SU-DHL-6 (cell line): ENCODE measurements at regions not wholly inside any gene's neighbourhood (a gene's known extent, or its start where the extent isn't known, plus 50 kb on each side); places are given as distances from the start of the nearest gene placed in this dataset.

ENCODE experiments used
- H2AFZ ChIP-seq: fragments of 200-600 bp; sonication (generic); 2 replicates; pipeline ENCODE4 v1.6.1; 2014; ENCODE audit warnings: low read depth, mild to moderate bottlenecking, moderate library complexity, mixed read lengths, antibody characterized with exemption, low read length; ENCODE audit not compliant: severe bottlenecking
- H3F3A ChIP-seq: fragments of 200-600 bp; shearing (Covaris generic); 2 replicates; pipeline ENCODE4 v1.6.0; 2016; ENCODE audit warnings: antibody characterized with exemption, mild to moderate bottlenecking; ENCODE audit not compliant: insufficient read depth
- H3K27ac ChIP-seq: fragments of 200-600 bp; sonication (generic); 2 replicates; pipeline ENCODE4 v1.5.1; 2016; ENCODE audit warnings: low read depth, mild to moderate bottlenecking, low read length, moderate library complexity, mixed read lengths
- H3K27me3 ChIP-seq: fragments of 200-600 bp; sonication (generic), shearing (Covaris generic); 2 replicates; pipeline ENCODE4 v1.6.0; 2014; ENCODE audit warnings: mild to moderate bottlenecking, low read length
- H3K36me3 ChIP-seq: fragments of 200-600 bp; sonication (generic); 2 replicates; pipeline ENCODE4 v1.6.1; 2014; ENCODE audit warnings: mild to moderate bottlenecking, low read length, mixed read lengths
- H3K4me2 ChIP-seq: fragments of 300-600, 200-600 bp; shearing (Covaris generic), sonication (generic); 2 replicates; pipeline ENCODE4 v1.6.0; 2014; ENCODE audit warnings: low read length, low read depth, mild to moderate bottlenecking; ENCODE audit not compliant: poor library complexity, severe bottlenecking
- H3K4me3 ChIP-seq: fragments of 200-600 bp; sonication (generic); 2 replicates; pipeline ENCODE4 v1.5.1; 2014; ENCODE audit warnings: antibody characterized with exemption, low read length, mild to moderate bottlenecking, mixed read lengths; ENCODE audit not compliant: insufficient read depth, poor library complexity, severe bottlenecking
- H3K79me2 ChIP-seq: fragments of 200-600 bp; sonication (generic); 2 replicates; pipeline ENCODE4 v1.6.1; 2014; ENCODE audit warnings: mild to moderate bottlenecking, low read length, moderate library complexity; ENCODE audit not compliant: insufficient read depth
- H3K9ac ChIP-seq: fragments of 200-600 bp; sonication (generic); 2 replicates; pipeline ENCODE4 v1.7.0; 2014; ENCODE audit warnings: mild to moderate bottlenecking, low read length
- H3K9me2 ChIP-seq: fragments of 200-600 bp; sonication (generic); replicated peaks from 2 replicates; pipeline ENCODE4 v1.6.1; 2014; ENCODE audit warnings: low read length; ENCODE audit not compliant: insufficient read depth
- H3K9me3 ChIP-seq: fragments of 200-600 bp; sonication (generic); 2 replicates; pipeline ENCODE4 v1.6.1; 2014; ENCODE audit warnings: low read length, mixed read lengths; ENCODE audit not compliant: insufficient read depth
- H4K20me1 ChIP-seq: fragments of 200-600 bp; sonication (generic); 2 replicates; pipeline ENCODE4 v1.6.1; 2014; ENCODE audit warnings: low read depth, mild to moderate bottlenecking, antibody characterized with exemption, low read length, moderate library complexity, mixed read lengths
- EZH2phosphoT487 ChIP-seq: fragments of 200-600 bp; sonication (generic), shearing (Covaris generic); conservative IDR thresholded peaks from 2 replicates; pipeline ENCODE4 v1.6.1; 2018; ENCODE audit warnings: mild to moderate bottlenecking, antibody characterized with exemption, low read length, moderate library complexity, mixed read lengths
- TF ChIP-seq, protein P1 (sequence below): fragments of 200-600 bp; sonication (generic); IDR thresholded peaks from one replicate; pipeline ENCODE4 v1.5.1; 2017; ENCODE audit warnings: antibody characterized with exemption, mild to moderate bottlenecking, low read length, moderate library complexity; ENCODE audit not compliant: insufficient read depth, poor library complexity, severe bottlenecking

DNA sequence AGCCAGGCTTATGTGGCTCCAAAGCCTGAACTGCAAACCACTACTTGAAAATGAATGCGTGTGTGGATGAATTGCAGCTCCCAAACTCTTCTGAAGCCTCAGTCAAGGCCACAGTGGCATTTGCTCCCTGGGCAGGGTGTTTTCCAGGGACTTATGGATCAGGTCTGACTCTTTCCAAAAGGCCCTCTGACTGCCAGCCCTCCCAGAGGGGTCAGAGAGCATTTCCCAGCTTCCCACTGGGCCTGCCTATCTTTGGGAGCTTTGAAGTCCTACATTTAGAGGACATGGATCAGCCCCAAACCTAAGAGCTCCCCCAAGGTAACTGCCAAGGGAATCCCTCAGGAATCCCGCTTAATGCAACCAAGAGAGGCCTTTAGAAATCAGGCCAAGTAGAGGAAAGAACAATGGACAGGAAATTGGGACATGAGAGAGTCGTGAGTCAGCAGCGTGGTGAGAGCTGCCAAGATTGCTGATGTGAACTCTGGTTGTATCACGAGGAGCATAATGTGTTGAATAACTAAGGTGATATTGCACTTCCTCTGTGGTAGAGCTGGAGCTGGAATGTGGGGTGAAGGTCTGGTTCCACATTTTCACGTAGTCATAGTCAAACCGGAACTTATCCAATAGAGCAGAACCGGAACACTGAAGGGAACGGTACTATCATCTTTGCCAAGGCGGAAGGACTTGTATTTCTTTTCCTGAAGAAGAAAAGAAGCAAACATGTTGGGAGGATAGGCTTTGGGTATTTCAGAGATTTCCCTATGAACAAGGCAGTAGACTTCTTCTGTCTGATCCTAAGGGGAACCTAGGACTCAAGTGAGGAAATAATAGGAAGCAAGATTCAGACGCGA lies 99.4 kb upstream of the JUN start:
- Histone ChIP-seq H2AFZ (no peak overlapping the region), H3K79me2 (no peaks in the 10 kb centered on the region), H3K9me2 (no peaks in the 10 kb centered on the region), H3K27me3 (no peaks in the 10 kb centered on the region), H3K4me3 (no peak overlapping the region), H3K4me2 (no peak overlapping the region), H4K20me1 (no peaks in the 10 kb centered on the region), H3K9me3 (no peaks in the 10 kb centered on the region), H3K36me3 (no peaks in the 10 kb centered on the region), H3K27ac (no peak overlapping the region), H3F3A (no peaks in the 10 kb centered on the region), H3K9ac (no peak overlapping the region)
- TF ChIP-seq, protein P1, sequence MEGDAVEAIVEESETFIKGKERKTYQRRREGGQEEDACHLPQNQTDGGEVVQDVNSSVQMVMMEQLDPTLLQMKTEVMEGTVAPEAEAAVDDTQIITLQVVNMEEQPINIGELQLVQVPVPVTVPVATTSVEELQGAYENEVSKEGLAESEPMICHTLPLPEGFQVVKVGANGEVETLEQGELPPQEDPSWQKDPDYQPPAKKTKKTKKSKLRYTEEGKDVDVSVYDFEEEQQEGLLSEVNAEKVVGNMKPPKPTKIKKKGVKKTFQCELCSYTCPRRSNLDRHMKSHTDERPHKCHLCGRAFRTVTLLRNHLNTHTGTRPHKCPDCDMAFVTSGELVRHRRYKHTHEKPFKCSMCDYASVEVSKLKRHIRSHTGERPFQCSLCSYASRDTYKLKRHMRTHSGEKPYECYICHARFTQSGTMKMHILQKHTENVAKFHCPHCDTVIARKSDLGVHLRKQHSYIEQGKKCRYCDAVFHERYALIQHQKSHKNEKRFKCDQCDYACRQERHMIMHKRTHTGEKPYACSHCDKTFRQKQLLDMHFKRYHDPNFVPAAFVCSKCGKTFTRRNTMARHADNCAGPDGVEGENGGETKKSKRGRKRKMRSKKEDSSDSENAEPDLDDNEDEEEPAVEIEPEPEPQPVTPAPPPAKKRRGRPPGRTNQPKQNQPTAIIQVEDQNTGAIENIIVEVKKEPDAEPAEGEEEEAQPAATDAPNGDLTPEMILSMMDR, result no peak
- no peak for TF ChIP-seq EZH2phosphoT487

DNA sequence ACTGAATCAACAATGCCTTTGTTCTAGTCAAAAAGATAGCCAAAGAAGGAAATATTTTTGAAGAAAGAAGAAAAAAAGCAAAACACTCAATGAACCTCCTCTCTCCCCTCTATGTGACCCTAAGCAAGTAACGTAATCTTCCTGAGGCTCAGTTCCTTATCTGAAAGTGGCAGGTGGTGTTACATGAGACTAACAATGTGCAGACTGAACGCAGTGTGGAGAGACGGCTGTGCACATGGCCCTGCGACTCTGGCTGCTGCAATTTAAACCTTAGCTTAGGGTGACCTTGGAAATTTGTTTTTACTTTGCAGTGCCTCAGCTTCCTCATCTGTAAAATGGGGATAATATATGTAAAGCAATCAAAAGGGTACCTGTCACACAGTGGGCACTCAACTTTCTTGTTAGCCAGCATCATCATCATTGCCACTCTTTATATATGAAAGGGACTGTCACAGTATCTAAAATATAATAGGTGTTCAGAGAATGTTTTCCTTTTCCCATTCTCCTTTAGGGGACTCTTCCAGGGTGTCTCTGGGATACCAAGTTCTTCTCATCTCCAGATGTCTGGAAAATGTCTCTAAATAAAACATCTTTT lies 100.1 kb upstream of the JUN start:
- Histone ChIP-seq H3K9me3 (no peaks in the 10 kb centered on the region), H3K79me2 (no peaks in the 10 kb centered on the region), H3K27me3 (no peaks in the 10 kb centered on the region), H3K36me3 (no peaks in the 10 kb centered on the region), H4K20me1 (no peaks in the 10 kb centered on the region), H3K9ac (no peak overlapping the region), H3K4me2 (no peak overlapping the region), H3K27ac (no peak overlapping the region), H3K4me3 (no peak overlapping the region), H2AFZ (no peak overlapping the region), H3K9me2 (no peaks in the 10 kb centered on the region), H3F3A (no peaks in the 10 kb centered on the region)
- TF ChIP-seq, protein P1, result no peak
- no peak for TF ChIP-seq EZH2phosphoT487

DNA sequence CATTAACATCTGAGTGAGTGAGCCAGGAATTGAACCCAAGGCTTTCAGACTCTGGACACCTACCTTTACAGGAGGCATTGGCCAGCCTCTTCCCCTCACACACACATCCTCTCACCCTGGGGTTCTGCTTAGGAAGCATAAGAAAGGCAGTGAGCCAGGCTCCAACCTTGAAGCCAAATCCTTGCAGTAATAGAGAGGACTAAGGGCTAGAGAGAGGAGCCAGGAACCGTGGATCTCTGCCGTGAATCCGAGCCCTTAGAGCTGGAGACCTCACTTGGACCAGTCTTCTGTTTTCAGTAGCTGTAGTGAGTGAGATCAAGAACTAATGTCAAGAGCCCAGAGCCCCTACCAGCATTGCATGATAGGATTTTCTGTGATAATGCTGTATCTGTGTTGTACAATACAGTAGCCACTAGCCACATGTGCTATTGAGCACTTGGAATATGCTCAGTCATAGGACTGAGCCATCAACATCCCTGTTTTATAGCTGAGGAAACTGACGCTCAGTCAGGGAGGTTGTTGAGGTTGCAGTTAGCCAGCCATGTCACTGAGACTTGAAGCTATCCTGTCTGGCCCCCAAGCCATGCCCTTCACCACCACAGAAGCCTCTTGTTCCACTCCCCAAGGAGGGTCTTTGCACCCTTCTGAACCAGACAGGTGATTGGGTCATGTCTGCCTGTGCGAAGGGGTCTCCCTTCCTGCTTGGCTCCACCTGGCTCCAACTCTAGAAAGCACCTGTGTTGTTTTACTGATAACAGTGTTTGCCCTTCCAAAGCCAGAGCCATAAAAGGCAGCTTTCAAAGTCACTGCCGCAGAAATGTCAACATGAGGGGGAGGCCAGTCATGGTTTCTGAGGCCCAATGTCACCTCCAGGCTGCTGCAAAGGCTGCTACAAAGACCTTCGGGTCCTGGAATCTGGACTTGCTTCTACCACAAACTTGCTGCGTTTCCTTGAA lies 101.1 kb upstream of the JUN start:
- Histone ChIP-seq H2AFZ (no peak overlapping the region), H3K9me3 (no peaks in the 10 kb centered on the region), H3K9me2 (no peaks in the 10 kb centered on the region), H3K4me3 (no peak overlapping the region), H3K4me2 (no peak overlapping the region), H3K79me2 (no peaks in the 10 kb centered on the region), H3K9ac (no peak overlapping the region), H3K36me3 (no peaks in the 10 kb centered on the region), H3K27me3 (no peaks in the 10 kb centered on the region), H3F3A (no peaks in the 10 kb centered on the region), H3K27ac (no peak overlapping the region), H4K20me1 (no peaks in the 10 kb centered on the region)
- TF ChIP-seq, protein P1, result no peak
- TF ChIP-seq EZH2phosphoT487, result no peak
